GM18519 (cell line): ENCODE measurements at regions not wholly inside any gene's neighbourhood (a gene's known extent, or its start where the extent isn't known, plus 50 kb on each side); places are given as distances from the start of the nearest gene placed in this dataset.

ENCODE experiments used
- ATAC-seq: cut with Tn5 transposase; IDR thresholded peaks from one replicate; pipeline ENCODE4 v1.9.1; 2021; ENCODE audit warnings: mild to moderate bottlenecking, moderate library complexity; ENCODE audit not compliant: unreplicated experiment, low FRiP score

GRCh38 chr5:67541875-67542274, 345.3 kb upstream of the CD180 start:
- ATAC-seq = no peak

DNA sequence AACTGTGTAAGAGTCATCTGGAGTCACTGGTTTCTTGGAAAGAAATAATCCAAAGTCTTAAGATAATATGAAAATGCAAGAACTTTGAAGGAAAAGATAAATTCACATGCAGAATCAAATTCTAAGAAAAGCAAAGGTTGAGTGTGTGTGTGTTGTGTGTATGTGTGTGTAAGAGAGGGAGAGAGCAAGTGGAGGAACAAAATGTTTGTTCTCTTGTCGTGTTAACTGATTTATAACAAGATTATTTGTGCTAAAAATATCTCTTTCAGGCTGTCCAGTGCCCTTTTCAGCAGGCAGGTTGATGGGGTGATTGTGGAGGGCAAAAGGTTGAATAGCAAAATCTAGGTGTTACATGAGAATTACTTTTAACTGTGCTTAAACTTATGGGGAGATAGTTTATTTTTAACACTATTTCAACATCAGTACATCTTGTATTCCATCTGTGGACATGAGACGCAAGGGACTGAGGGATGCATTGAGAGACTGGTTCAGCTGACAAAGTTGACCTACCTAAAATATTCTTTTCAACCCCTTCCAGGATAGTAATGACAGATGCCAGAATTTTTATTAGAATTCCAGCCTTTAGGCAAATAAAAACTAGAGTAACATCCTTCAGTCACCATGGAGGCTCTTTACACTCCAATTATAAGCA, 342.4 kb upstream of the CD180 start:
- no peak for ATAC-seq

GRCh38 chr5:67537439-67538148, 341.0 kb upstream of the CD180 start:
- no peak for ATAC-seq

- no peak for ATAC-seq
Observed at GRCh38 chr5:67536866-67537265, 340.3 kb upstream of the CD180 start.

GRCh38 chr5:67530609-67531255, 334.1 kb upstream of the CD180 start:
- no peak for ATAC-seq

GRCh38 chr5:67528953-67529352, 332.4 kb upstream of the CD180 start:
- ATAC-seq = no peak

GRCh38 chr5:67526793-67527192, 330.2 kb upstream of the CD180 start:
- ATAC-seq = no peak

- no peak for ATAC-seq
Observed at GRCh38 chr5:67520161-67520908, 323.7 kb upstream of the CD180 start.

DNA sequence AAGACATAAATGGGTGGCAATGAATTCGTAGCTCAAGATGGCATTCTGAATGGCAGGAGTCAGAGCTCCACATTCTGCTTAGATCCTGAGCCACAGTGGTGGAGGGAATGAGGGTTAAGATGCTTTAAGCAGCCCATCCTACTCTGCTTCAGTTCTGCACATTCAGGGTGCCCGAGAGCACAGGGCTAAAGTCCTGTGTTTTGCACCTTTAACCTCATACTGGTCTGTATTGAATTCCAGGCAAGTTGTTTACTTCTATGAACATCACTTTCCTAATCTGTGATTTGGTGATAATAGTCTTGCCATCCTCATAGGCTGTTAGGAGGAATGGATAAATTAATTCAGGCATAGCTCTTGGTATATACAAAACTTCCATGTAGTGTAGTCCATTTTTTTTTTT, 321.6 kb upstream of the CD180 start:
- ATAC-seq = no peak

- no peak for ATAC-seq
Observed at GRCh38 chr5:67516948-67517565, 320.5 kb upstream of the CD180 start.

DNA sequence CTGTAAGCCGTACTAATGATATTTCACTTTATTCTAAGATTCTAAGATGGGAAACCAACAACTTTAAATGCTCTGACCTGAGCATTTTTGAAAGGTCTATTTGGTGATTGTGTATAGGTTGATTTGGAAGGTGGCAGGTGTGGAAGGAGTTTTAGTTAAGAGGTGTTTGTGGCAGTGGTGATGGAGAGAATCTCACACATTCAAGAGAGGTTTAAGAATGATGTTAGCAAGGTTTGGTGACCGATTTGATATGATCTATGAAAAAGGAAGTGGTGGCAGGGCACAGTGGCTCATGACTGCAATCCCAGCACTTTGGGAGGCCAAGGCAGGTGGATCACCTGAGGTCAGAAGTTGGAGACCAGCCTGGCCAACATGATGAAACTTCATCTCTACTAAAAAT, 319.2 kb upstream of the CD180 start:
- no peak for ATAC-seq

DNA sequence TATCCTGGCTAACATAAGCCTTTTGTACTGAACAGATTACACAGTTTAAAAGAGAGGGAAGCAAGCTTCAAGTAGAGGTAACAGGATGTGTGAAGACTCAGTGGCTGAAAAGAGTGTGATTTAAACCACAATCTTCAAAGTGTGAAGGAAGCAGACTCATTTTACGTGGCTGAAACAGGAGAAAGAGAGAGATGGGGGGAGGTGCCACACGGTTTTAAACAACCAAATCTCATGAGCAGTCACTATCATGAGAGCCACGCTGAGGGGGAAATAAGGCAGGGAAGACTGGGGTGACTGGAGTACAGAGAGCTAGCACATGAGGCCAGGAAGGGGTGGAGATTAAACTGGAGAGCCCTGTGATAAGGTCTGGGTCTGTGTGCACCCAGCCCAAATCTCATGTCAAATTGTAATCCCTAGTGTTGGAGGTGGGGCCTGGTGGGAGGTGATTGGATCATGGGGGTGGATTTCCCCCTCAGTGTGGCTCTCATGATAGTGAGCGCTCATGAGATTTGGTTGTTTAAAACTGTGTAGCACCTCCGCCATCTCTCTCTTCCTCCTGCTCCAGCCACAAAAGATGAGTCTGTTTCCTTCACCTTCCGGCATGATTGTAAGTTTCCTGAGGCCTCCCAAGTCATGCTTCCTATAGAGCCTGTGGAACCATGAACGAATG, 318.6 kb upstream of the CD180 start:
- no peak for ATAC-seq

GRCh38 chr5:67512758-67513157, 316.2 kb upstream of the CD180 start:
- no peak for ATAC-seq

DNA sequence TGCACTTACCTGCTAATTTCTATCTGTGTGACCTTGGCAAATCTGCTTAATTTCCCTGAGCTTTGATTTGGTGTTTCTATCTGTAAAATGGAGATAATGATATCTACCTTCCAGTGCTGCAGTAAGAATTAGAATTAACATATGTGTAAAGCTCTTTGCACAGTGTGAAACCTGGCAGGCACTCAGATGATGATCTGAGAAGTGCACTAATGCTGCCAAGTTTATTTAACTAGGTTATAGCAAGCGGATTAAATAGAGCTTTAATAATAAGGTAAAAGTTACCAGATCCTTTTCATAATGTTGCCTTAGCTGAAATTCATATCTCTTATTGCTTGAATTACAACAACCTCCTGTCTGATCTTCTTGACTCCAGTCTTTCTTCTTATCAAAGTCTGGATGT, 315.3 kb upstream of the CD180 start:
- ATAC-seq = no peak

DNA sequence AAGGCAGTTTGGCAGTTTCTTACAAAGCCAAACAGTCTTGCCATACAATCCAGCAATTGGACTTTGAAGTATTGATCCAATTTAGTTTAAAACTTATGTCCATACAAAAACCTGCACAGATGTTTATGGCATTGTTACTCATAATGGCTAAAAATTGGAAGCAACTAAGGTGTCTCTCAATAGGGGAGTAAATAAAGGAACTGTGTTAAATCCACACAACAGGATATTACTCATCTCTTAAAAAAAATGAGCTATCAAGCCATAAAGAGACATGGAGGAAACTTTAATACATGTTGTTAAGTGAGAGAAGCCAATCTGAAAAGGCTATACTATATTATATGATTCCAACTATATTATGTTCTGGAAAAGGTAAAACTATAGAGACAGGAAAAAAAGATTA, 313.6 kb upstream of the CD180 start:
- no peak for ATAC-seq

GRCh38 chr5:67509402-67510186, 313.0 kb upstream of the CD180 start:
- ATAC-seq = no peak

- ATAC-seq = no peak
Observed at GRCh38 chr5:67506241-67506640, 309.6 kb upstream of the CD180 start.

DNA sequence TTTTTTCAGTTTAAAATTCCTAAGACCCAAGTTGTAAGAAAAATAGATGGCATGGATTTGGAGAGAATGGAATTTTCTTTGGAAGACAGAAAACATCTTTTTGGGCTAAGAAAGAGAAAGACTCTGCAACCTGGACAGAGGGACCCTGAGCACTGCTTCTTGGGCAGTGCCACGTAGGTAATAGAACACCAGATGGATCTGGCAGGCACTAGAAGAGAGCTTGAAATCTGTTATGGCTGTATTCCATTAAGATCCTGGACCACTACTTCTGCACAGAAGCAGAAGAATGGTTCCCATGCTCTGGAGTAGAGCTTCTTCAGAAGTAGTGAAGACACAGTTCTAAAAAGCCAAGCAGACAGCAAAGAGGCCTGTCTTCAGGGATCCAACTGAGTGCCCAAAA, 306.4 kb upstream of the CD180 start:
- ATAC-seq = no peak

GRCh38 chr5:67496051-67496450, 299.5 kb upstream of the CD180 start:
- ATAC-seq = no peak
